Left ventricle myocardium inferior (tissue), 1 donor: ENCODE measurements at regions not wholly inside any gene's neighbourhood (a gene's known extent, or its start where the extent isn't known, plus 50 kb on each side); places are given as distances from the start of the nearest gene placed in this dataset.
A peak's percentile ranks its signal among the peaks of the same experiment; 100 is the strongest.

Experiments
- DNase-seq: peaks from one replicate; pipeline ENCODE4 v3.0.0-alpha.2; 2020
- H3K27ac ChIP-seq: fragments of 200-600 bp; replicated peaks from 2 replicates; pipeline ENCODE4 v1.8.0; 2021
- H3K27me3 ChIP-seq: fragments of 200-600 bp; 2 replicates; pipeline ENCODE4 v1.8.0; 2021; ENCODE audit warnings: low read depth
- H3K36me3 ChIP-seq: fragments of 200-600 bp; 2 replicates; pipeline ENCODE4 v1.8.0; 2021
- H3K4me1 ChIP-seq: fragments of 200-600 bp; 2 replicates; pipeline ENCODE4 v1.8.0; 2021
- H3K4me3 ChIP-seq: fragments of 200-600 bp; 2 replicates; pipeline ENCODE4 v1.8.0; 2021; ENCODE audit warnings: mild to moderate bottlenecking, moderate library complexity
- H3K9me3 ChIP-seq: fragments of 200-600 bp; replicated peaks from 2 replicates; pipeline ENCODE4 v1.8.0; 2021
- CTCF ChIP-seq: fragments of 200-600 bp; IDR thresholded peaks from 2 replicates; pipeline ENCODE4 v1.8.0; 2021; ENCODE audit warnings: antibody characterized with exemption, mild to moderate bottlenecking, borderline replicate concordance
- intact Hi-C: fragments of 100-400 bp; cut with micrococcal nuclease; formaldehyde crosslinking; loops from one replicate; pipeline ENCODE4 v1.11.0; 2022
- donor health status: DM: no; HTN: yes; CAD: no; lungs with severe emphysema.

GRCh38 chr3:64444490-64445108 is 219.3 kb upstream of the PRICKLE2 start:
- DNase-seq, result no peak
- peaks cover 69% of the 10 kb centered on the region for H3K27me3 ChIP-seq
- H3K9me3 ChIP-seq, result no peaks in the 10 kb centered on the region
- intact Hi-C loops, result no loop called here
- TF ChIP-seq CTCF, result no peak
- no peaks in the 10 kb centered on the region for H3K36me3 ChIP-seq
- H3K4me3 ChIP-seq, result peak overlapping the region; percentile 63
- no peak overlapping the region for H3K27ac ChIP-seq
- peaks cover 18% of the 10 kb centered on the region for H3K4me1 ChIP-seq

DNA sequence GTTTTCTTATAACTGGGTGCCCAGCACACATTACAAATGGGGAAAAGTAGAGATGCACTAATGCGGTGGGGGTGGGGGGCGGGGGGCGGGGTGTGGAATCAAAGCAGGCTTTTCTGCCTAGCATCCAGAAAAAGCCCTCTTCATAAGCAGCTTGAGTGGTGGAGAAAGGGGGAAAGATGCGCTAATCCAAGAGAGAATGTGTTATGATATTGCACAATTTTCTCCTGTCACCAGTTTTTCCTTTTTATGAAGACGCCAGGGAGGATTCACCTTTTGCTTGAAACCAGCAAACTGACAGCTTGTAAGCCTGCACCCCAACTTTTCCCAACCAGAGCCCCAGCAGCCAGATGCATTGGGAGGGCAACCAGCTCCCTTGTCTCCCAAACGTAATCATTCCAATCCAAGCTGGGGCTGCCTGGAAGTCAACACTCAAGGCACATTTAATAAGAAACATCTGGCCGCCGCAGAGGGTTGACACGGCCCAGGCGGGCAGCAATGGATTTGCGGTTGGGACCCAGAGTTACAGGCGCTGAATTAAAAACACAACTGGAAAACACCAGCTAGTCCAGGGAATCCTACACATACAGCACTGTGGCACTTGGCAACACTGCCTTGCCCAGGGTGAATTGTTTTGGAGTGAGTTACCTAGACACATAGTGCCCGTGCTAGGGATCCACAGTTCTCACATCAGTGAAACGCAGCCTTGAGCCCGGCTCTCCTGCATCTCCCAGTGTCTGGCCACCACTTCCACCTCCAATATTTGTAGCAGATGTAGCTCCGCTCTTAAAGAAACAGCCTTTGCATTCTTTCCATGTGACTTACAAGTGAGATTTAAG is 218.5 kb upstream of the PRICKLE2 start:
- Histone ChIP-seq H3K4me3 (peak overlapping the region; percentile 63), H3K27me3 (peaks cover 77% of the 10 kb centered on the region), H3K9me3 (no peaks in the 10 kb centered on the region), H3K27ac (no peak overlapping the region), H3K4me1 (peaks cover 18% of the 10 kb centered on the region), H3K36me3 (no peaks in the 10 kb centered on the region)
- intact Hi-C loops, result no loop called here
- TF ChIP-seq CTCF, result no peak
- no peak for DNase-seq

GRCh38 chr3:64441861-64442260 is 216.6 kb upstream of the PRICKLE2 start:
- no peak for DNase-seq
- Histone ChIP-seq H3K9me3 (no peaks in the 10 kb centered on the region), H3K27me3 (peaks cover 83% of the 10 kb centered on the region), H3K4me1 (peaks cover 18% of the 10 kb centered on the region), H3K27ac (no peak overlapping the region), H3K4me3 (no peak overlapping the region), H3K36me3 (no peaks in the 10 kb centered on the region)
- intact Hi-C loops, result no loop called here
- TF ChIP-seq CTCF, result no peak

DNA sequence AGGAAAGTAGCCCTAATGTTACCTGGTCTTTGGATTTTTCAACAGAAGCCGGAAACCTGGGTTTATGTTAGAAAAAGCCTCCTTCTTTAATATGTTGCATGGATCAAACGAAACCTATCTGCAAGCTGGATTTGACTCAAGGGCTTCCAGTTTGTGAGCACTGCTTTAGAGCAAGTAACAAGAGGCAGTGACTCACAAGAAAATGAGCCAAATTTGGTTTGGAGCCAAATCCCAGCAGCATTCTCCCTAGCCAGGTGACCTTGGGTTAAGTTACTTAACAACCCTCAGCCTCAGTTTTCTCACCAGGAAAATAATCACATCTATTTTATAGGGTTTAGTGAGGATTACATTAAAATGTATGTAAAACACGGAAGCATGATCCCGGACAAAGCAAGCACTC is 215.2 kb upstream of the PRICKLE2 start:
- Histone ChIP-seq H3K9me3 (no peaks in the 10 kb centered on the region), H3K27ac (no peak overlapping the region), H3K27me3 (peaks cover 84% of the 10 kb centered on the region), H3K36me3 (no peaks in the 10 kb centered on the region), H3K4me3 (no peak overlapping the region), H3K4me1 (peaks cover 18% of the 10 kb centered on the region)
- intact Hi-C loops, result no loop called here
- DNase-seq, result no peak
- no peak for TF ChIP-seq CTCF

DNA sequence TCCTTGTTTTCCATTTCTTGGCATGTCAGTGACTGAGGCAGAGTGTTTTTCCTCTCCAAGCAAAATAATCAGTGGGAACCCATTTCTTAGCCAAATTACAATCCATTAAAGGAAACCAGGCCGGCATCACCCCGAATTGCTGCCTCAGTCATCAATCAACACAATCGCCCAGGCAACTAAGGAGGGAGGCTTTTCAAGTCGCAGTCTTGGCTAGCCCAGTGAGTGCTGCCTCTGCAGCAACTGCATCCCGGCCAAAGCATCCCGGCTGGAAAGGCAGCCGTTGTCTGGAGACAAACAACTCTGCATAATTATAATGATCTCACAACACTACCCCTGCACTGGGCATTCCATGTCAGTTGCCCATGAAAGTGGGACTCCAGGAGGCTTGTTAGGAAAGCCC is 213.5 kb upstream of the PRICKLE2 start:
- intact Hi-C loops, result no loop called here
- H3K27me3 ChIP-seq, result peaks cover 84% of the 10 kb centered on the region
- no peak overlapping the region for H3K4me3 ChIP-seq
- H3K4me1 ChIP-seq, result peaks cover 1% of the 10 kb centered on the region
- H3K36me3 ChIP-seq, result no peaks in the 10 kb centered on the region
- no peak for DNase-seq
- TF ChIP-seq CTCF, result no peak
- no peak overlapping the region for H3K27ac ChIP-seq
- peaks cover 12% of the 10 kb centered on the region for H3K9me3 ChIP-seq
